SK-N-SH (cell line): ENCODE measurements at regions not wholly inside any gene's neighbourhood (a gene's known extent, or its start where the extent isn't known, plus 50 kb on each side); places are given as distances from the start of the nearest gene placed in this dataset.

Source experiments
- CTCF ChIA-PET: fragments of 300-600, 350-600 bp; formaldehyde crosslinking; extraction: SDS; loops from one replicate; lab custom pipeline; 2021; lab: Yijun Ruan, JAX
- POLR2A ChIA-PET: fragments of 350-600 bp; sonication (Branson Sonifier 250); formaldehyde crosslinking; extraction: SDS; loops from one replicate; lab custom pipeline; 2020; ENCODE audit warnings: antibody characterized with exemption, inconsistent platforms; lab: Yijun Ruan, JAX
- DNase-seq: peaks from one replicate; pipeline ENCODE4 v3.0.0; 2012
- H2AFZ ChIP-seq: fragments of 200-600 bp; sonication (generic); 2 replicates; pipeline ENCODE4 v1.8.1; 2016; ENCODE audit warnings: antibody characterized with exemption, mild to moderate bottlenecking, low read depth
- H3F3A ChIP-seq: fragments of 200-600 bp; sonication (generic); replicated peaks from 2 replicates; pipeline ENCODE3; 2016; ENCODE audit warnings: antibody characterized with exemption, mild to moderate bottlenecking; ENCODE audit not compliant: insufficient read depth
- H3K27ac ChIP-seq, 2 experiments: fragments of 200-500 bp in 1 of 2; fragments of 200-600 bp in 1 of 2; sonication (Bioruptor generic) in 1 of 2; sonication (generic), shearing (Covaris generic) in 1 of 2; 2 replicates each; pipeline versions ENCODE4 v1.5.1 to v1.6.1; 2014 to 2016; ENCODE audit warnings: low read depth in 2 of 2, inconsistent platforms in 1 of 2, low read length in 1 of 2, mild to moderate bottlenecking in 1 of 2, mixed read lengths in 1 of 2
- H3K27me3 ChIP-seq: fragments of 200-600 bp; sonication (generic), shearing (Covaris generic); 2 replicates; pipeline ENCODE4 v1.6.1; 2016; ENCODE audit warnings: mixed run types; ENCODE audit not compliant: insufficient read depth
- H3K36me3 ChIP-seq, 2 experiments: fragments of 200-500 bp in 1 of 2; fragments of 200-600 bp in 1 of 2; sonication (Bioruptor generic) in 1 of 2; sonication (generic) in 1 of 2; replicated peaks in 1 of 2; 2 replicates each; pipeline versions ENCODE3 to v1.5.1; 2014 to 2016; ENCODE audit warnings: low read length in 1 of 2, mild to moderate bottlenecking in 1 of 2; ENCODE audit not compliant: insufficient read depth in 2 of 2, control insufficient read depth in 1 of 2
- H3K4me1 ChIP-seq, 2 experiments: fragments of 200-500 bp in 1 of 2; fragments of 200-600 bp in 1 of 2; sonication (Bioruptor generic) in 1 of 2; sonication (generic), shearing (Covaris generic) in 1 of 2; 2 replicates each; pipeline versions ENCODE4 v1.5.1 to v1.6.1; 2014 to 2016; ENCODE audit warnings: low read depth in 1 of 2, low read length in 1 of 2, mixed run types in 1 of 2; ENCODE audit not compliant: insufficient read depth in 2 of 2, control insufficient read depth in 1 of 2
- H3K4me2 ChIP-seq: fragments of 200-600 bp; sonication (generic), shearing (Covaris generic); 2 replicates; pipeline ENCODE4 v1.6.1; 2017; ENCODE audit warnings: mixed run types
- H3K4me3 ChIP-seq, 2 experiments: fragments of 200-500 bp in 1 of 2; fragments of 200-600 bp in 1 of 2; sonication (Bioruptor generic) in 1 of 2; sonication (generic), shearing (Covaris generic) in 1 of 2; 2 replicates each; pipeline versions ENCODE4 v1.5.1 to v1.8.1; 2014 to 2016; ENCODE audit warnings: low read depth in 2 of 2, inconsistent platforms in 1 of 2, low read length in 1 of 2, mild to moderate bottlenecking in 1 of 2, mixed read lengths in 1 of 2, moderate library complexity in 1 of 2
- H3K79me2 ChIP-seq: fragments of 200-600 bp; sonication (generic); 2 replicates; pipeline ENCODE4 v1.8.1; 2017; ENCODE audit warnings: mild to moderate bottlenecking; ENCODE audit not compliant: insufficient read depth
- H3K9ac ChIP-seq: fragments of 200-600 bp; sonication (generic); 2 replicates; pipeline ENCODE4 v1.6.1; 2017; ENCODE audit warnings: mixed run types
- H3K9me2 ChIP-seq: fragments of 200-600 bp; sonication (generic); 2 replicates; pipeline ENCODE4 v1.6.1; 2017; ENCODE audit warnings: mixed run types
- H3K9me3 ChIP-seq: fragments of 200-600 bp; sonication (generic); 2 replicates; pipeline ENCODE4 v1.6.1; 2017; ENCODE audit warnings: mixed run types, mild to moderate bottlenecking, moderate library complexity
- H4K20me1 ChIP-seq: fragments of 200-600 bp; sonication (generic); 2 replicates; pipeline ENCODE4 v1.6.1; 2017; ENCODE audit warnings: mild to moderate bottlenecking, mixed run types; ENCODE audit not compliant: insufficient read depth
- ELF1 ChIP-seq: IDR thresholded peaks from 2 replicates; pipeline ENCODE4 v1.4.0; 2012
- EP300 ChIP-seq, 2 experiments: IDR thresholded peaks; 2 replicates each; pipeline versions ENCODE4 v1.4.0 to v1.6.1; 2012; ENCODE audit warnings: borderline replicate concordance in 1 of 2, low read depth in 1 of 2, low read length in 1 of 2
- FOXJ3 ChIP-seq: sonication (generic); formaldehyde crosslinking; IDR thresholded peaks from 2 replicates; pipeline ENCODE4 v1.5.1; 2020; ENCODE audit warnings: mild to moderate bottlenecking, missing genetic modification reagents
- FOXM1 ChIP-seq: IDR thresholded peaks from 2 replicates; pipeline ENCODE4 v1.4.0; 2012; ENCODE audit warnings: low read depth, mild to moderate bottlenecking
- GATA2 ChIP-seq: sonication (generic); formaldehyde crosslinking; IDR thresholded peaks from 2 replicates; pipeline ENCODE4 v1.5.0; 2020; ENCODE audit warnings: mild to moderate bottlenecking, missing genetic modification reagents
- MXI1 ChIP-seq: IDR thresholded peaks from 2 replicates; pipeline ENCODE4 v1.6.1; 2012; ENCODE audit warnings: mild to moderate bottlenecking, low read depth, low read length, improper control_type of control experiment
- NFIC ChIP-seq: IDR thresholded peaks from 2 replicates; pipeline ENCODE4 v1.4.0; 2012; ENCODE audit warnings: borderline replicate concordance
- NRF1 ChIP-seq: IDR thresholded peaks from 2 replicates; pipeline ENCODE4 v1.6.1; 2012; ENCODE audit warnings: low read depth, mild to moderate bottlenecking, low read length
- RAD21 ChIP-seq: IDR thresholded peaks from 2 replicates; pipeline ENCODE4 v1.6.1; 2012; ENCODE audit warnings: mild to moderate bottlenecking, low read length
- RFX5 ChIP-seq: IDR thresholded peaks from 2 replicates; pipeline ENCODE4 v1.6.1; 2012; ENCODE audit warnings: mild to moderate bottlenecking, improper control_type of control experiment, low read length
- TCF12 ChIP-seq: IDR thresholded peaks from 2 replicates; pipeline ENCODE4 v1.4.0; 2012
- TEAD4 ChIP-seq: IDR thresholded peaks from 2 replicates; pipeline ENCODE4 v1.4.0; 2012; ENCODE audit warnings: mild to moderate bottlenecking, borderline replicate concordance; ENCODE audit not compliant: insufficient read depth
- YY1 ChIP-seq: IDR thresholded peaks from 2 replicates; pipeline ENCODE4 v1.4.0; 2012; ENCODE audit warnings: low read depth, mild to moderate bottlenecking
- WGBS: methylation state at CpG from one replicate; pipeline ENCODE4 v1.1.6; 2017; ENCODE audit warnings: low lambda C conversion rate; 5-methylcytosine and 5-hydroxymethylcytosine counted together
- TF ChIP-seq, protein P1 (sequence below): fragments of 150-350 bp; IDR thresholded peaks from 2 replicates; pipeline ENCODE4 v1.6.1; 2017; ENCODE audit warnings: antibody characterized with exemption, low read length, low read depth, borderline replicate concordance
- TF ChIP-seq, protein P2 (sequence below): IDR thresholded peaks from 2 replicates; pipeline ENCODE4 v1.4.0; 2012; ENCODE audit warnings: low read depth, borderline replicate concordance
- TF ChIP-seq, protein P3 (sequence below): IDR thresholded peaks from 2 replicates; pipeline ENCODE4; 2012
- TF ChIP-seq, protein P4 (sequence below): IDR thresholded peaks from 2 replicates; pipeline ENCODE4 v1.4.0; 2012; ENCODE audit warnings: low read depth

DNA sequence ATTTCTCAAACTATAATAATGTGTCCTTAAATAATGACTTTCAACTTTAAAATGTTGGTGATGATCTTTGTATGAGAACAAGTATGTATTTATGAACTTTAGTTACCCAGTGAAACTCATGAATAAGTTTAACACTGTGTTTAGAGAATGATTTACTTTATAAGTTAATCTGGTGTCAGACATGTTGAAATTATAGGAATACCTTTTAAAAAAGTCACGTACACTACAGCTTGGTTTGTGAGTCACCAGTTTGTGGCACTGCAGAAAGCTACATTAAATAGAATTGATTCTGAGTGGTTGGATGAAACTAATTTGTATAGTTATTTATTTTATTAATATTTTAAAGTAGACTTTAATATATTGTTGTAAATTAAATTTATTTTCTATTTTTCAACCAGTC is 1366.2 kb upstream of the PCDH20 start:
- no peaks in the 10 kb centered on the region for H4K20me1 ChIP-seq
- no peaks in the 10 kb centered on the region for H3F3A ChIP-seq
- no peak overlapping the region for H3K4me2 ChIP-seq
- H3K27me3 ChIP-seq: no peaks in the 10 kb centered on the region
- no peak for DNase-seq
- ChIA-PET CTCF (no interaction called here), POLR2A (no interaction called here)
- H3K4me1 ChIP-seq: no peaks in the 10 kb centered on the region
- H3K9me3 ChIP-seq: no peaks in the 10 kb centered on the region
- 60% methylated on average over 1 of the region's 1 CpG for WGBS
- H3K4me3 ChIP-seq: no peak overlapping the region
- H2AFZ ChIP-seq: no peak overlapping the region
- H3K9me2 ChIP-seq: no peaks in the 10 kb centered on the region
- no peak overlapping the region for H3K9ac ChIP-seq
- TF ChIP-seq TCF12 (no peak), EP300 (IDR thresholded peaks at IDR 0.05; ENCODE audit: borderline replicate concordance in 1 of 2, low read depth in 1 of 2, low read length in 1 of 2) (no peak), NRF1 (no peak), RFX5 (no peak), ELF1 (no peak), RAD21 (no peak)
- TF ChIP-seq, protein P1, sequence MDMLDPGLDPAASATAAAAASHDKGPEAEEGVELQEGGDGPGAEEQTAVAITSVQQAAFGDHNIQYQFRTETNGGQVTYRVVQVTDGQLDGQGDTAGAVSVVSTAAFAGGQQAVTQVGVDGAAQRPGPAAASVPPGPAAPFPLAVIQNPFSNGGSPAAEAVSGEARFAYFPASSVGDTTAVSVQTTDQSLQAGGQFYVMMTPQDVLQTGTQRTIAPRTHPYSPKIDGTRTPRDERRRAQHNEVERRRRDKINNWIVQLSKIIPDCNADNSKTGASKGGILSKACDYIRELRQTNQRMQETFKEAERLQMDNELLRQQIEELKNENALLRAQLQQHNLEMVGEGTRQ: no peak
- H3K27ac ChIP-seq: no peak overlapping the region
- no peaks in the 10 kb centered on the region for H3K36me3 ChIP-seq
- no peaks in the 10 kb centered on the region for H3K79me2 ChIP-seq

DNA sequence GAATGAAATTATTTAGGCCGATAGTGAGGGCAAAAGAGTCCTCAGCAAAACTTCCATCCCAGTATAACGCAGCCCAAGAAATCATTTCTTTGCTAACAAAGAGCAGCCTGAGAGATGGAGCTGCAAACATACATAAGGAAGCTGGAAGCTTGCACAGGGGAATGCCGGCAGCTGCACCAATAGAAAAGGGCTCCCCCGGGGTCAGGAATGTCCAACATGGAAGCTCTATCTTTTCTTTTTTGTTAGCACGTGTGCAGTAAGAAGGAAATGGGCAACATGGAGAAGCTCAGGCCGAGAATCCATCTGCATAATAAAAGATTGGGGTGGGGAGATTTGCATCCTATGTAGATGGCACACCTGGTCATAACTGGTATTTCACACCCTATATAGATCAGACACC is 1363.5 kb upstream of the PCDH20 start:
- Histone ChIP-seq H3K4me2 (no peak overlapping the region), H3K4me1 (no peaks in the 10 kb centered on the region), H4K20me1 (no peaks in the 10 kb centered on the region), H3K9me3 (no peaks in the 10 kb centered on the region), H3F3A (no peaks in the 10 kb centered on the region), H3K36me3 (no peaks in the 10 kb centered on the region), H2AFZ (no peak overlapping the region), H3K27me3 (no peaks in the 10 kb centered on the region)
- POLR2A ChIA-PET: no interaction called here
- no peak for DNase-seq
- WGBS: 71% methylated on average over 6 of the region's 6 CpGs
- TF ChIP-seq, protein P2, sequence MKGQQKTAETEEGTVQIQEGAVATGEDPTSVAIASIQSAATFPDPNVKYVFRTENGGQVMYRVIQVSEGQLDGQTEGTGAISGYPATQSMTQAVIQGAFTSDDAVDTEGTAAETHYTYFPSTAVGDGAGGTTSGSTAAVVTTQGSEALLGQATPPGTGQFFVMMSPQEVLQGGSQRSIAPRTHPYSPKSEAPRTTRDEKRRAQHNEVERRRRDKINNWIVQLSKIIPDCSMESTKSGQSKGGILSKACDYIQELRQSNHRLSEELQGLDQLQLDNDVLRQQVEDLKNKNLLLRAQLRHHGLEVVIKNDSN: no peak
- TF ChIP-seq FOXM1 (no peak), YY1 (no peak), NRF1 (no peak), ELF1 (no peak), MXI1 (no peak), NFIC (no peak), FOXJ3 (no peak), GATA2 (CRISPR knock-in tag) (no peak), EP300 (IDR thresholded peaks at IDR 0.05; ENCODE audit: borderline replicate concordance in 1 of 2, low read depth in 1 of 2, low read length in 1 of 2) (no peak), TEAD4 (no peak)
- TF ChIP-seq, protein P3, sequence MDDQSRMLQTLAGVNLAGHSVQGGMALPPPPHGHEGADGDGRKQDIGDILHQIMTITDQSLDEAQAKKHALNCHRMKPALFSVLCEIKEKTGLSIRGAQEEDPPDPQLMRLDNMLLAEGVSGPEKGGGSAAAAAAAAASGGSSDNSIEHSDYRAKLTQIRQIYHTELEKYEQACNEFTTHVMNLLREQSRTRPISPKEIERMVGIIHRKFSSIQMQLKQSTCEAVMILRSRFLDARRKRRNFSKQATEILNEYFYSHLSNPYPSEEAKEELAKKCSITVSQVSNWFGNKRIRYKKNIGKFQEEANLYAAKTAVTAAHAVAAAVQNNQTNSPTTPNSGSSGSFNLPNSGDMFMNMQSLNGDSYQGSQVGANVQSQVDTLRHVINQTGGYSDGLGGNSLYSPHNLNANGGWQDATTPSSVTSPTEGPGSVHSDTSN: no peak
- TF ChIP-seq, protein P4, sequence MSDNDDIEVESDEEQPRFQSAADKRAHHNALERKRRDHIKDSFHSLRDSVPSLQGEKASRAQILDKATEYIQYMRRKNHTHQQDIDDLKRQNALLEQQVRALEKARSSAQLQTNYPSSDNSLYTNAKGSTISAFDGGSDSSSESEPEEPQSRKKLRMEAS: no peak
- TF ChIP-seq, all 33 proteins: peak for 0
- no peak overlapping the region for H3K4me3 ChIP-seq
- H3K79me2 ChIP-seq: no peaks in the 10 kb centered on the region
- CTCF ChIA-PET: no interaction called here
- no peak overlapping the region for H3K9ac ChIP-seq
- no peak overlapping the region for H3K27ac ChIP-seq
- no peaks in the 10 kb centered on the region for H3K9me2 ChIP-seq
